ENCODE measurements at regions not wholly inside any gene's neighbourhood (a gene's known extent, or its start where the extent isn't known, plus 50 kb on each side); places are given as distances from the start of the nearest gene placed in this dataset. TPM values are rescaled to one million over a fixed set of nuclear protein-coding genes. Genes with fewer than 3 reads are reported as not detected.

GRCh38 chr18:76544511-76545345 is 49.7 kb upstream of the ZNF516 start:
- H3K36me3 ChIP-seq = no peaks in the 10 kb centered on the region
- no peak for DNase-seq
- 84 to 88% methylated on average over 10 of the region's 10 CpGs for WGBS, 2 donors
- intact Hi-C loops (cut with DNase I) = no loop called here
- no peaks in the 10 kb centered on the region for H3K9me3 ChIP-seq
- H3K27ac ChIP-seq = no peak overlapping the region
- no peaks in the 10 kb centered on the region for H3K27me3 ChIP-seq
- no peak overlapping the region for H3K4me3 ChIP-seq (replicated peaks in 1 of 3)
- no peaks in the 10 kb centered on the region for H3K4me1 ChIP-seq
- TF ChIP-seq, protein P1, sequence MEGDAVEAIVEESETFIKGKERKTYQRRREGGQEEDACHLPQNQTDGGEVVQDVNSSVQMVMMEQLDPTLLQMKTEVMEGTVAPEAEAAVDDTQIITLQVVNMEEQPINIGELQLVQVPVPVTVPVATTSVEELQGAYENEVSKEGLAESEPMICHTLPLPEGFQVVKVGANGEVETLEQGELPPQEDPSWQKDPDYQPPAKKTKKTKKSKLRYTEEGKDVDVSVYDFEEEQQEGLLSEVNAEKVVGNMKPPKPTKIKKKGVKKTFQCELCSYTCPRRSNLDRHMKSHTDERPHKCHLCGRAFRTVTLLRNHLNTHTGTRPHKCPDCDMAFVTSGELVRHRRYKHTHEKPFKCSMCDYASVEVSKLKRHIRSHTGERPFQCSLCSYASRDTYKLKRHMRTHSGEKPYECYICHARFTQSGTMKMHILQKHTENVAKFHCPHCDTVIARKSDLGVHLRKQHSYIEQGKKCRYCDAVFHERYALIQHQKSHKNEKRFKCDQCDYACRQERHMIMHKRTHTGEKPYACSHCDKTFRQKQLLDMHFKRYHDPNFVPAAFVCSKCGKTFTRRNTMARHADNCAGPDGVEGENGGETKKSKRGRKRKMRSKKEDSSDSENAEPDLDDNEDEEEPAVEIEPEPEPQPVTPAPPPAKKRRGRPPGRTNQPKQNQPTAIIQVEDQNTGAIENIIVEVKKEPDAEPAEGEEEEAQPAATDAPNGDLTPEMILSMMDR (IDR thresholded peaks at IDR 0.05) = no peak
- TF ChIP-seq POLR2A (IDR thresholded peaks at IDR 0.05) = no peak

Small RNAs in the stretch of these regions (small RNA-seq; reads per million reads assigned to genes)
- gene AC139085.1 = not detected

All from thyroid gland (tissue), 4 donors.